Tibial artery (tissue), 4 donors: ENCODE measurements at regions not wholly inside any gene's neighbourhood (a gene's known extent, or its start where the extent isn't known, plus 50 kb on each side); places are given as distances from the start of the nearest gene placed in this dataset.

Source experiments
- DNase-seq, 2 donors: peaks; one replicate each; pipeline ENCODE4 v3.0.0-alpha.2; 2019
- H3K27ac ChIP-seq, 2 donors: fragments of 200-600 bp; sonication (generic) in 1 of 2; 1 replicate in 1 of 2; 2 replicates in 1 of 2; pipeline ENCODE4 v1.5.1; 2018 to 2019; ENCODE audit warnings: mild to moderate bottlenecking in 1 of 2
- H3K27me3 ChIP-seq, 2 donors: fragments of 200-600 bp; sonication (generic) in 1 of 2; one replicate each; pipeline versions ENCODE4 v1.5.1 to v1.6.0; 2016 to 2019
- H3K36me3 ChIP-seq, 3 donors: fragments of 200-600 bp; sonication (generic) in 2 of 3; one replicate each; pipeline ENCODE4 v1.5.1; 2016 to 2019; ENCODE audit warnings: mild to moderate bottlenecking in 2 of 3
- H3K4me1 ChIP-seq, 4 donors: fragments of 200-600 bp; sonication (generic) in 2 of 4; 1 replicate in 3 of 4; 2 replicates in 1 of 4; pipeline ENCODE4 v1.5.1; 2016 to 2019
- H3K4me3 ChIP-seq, 2 donors: fragments of 200-600 bp; sonication (generic) in 1 of 2; 1 replicate in 1 of 2; 2 replicates in 1 of 2; pipeline ENCODE4 v1.5.1; 2018 to 2019; ENCODE audit warnings: mild to moderate bottlenecking in 2 of 2
- H3K9me3 ChIP-seq, 3 donors: fragments of 200-600 bp; sonication (generic) in 1 of 3; one replicate each; pipeline ENCODE4 v1.5.1; 2016 to 2019
- CTCF ChIP-seq, 2 experiments: fragments of 200-600 bp in 1 of 2; fragments of 450-650 bp in 1 of 2; IDR thresholded peaks; one replicate each; pipeline ENCODE4 v1.5.1; 2017 to 2019; ENCODE audit warnings: antibody characterized with exemption in 2 of 2, mild to moderate bottlenecking in 1 of 2, moderate library complexity in 1 of 2
- intact Hi-C: fragments of 100-400 bp; cut with DNase I; formaldehyde crosslinking; loops from one replicate; pipeline ENCODE4 v1.15.0; 2023; ENCODE audit warnings: low total_unique reads

- no peak for TF ChIP-seq CTCF (IDR thresholded peaks at IDR 0.05)
- peak overlapping the region; percentile 8 to 26 for H3K27ac ChIP-seq
- DNase-seq: no peak
- H3K36me3 ChIP-seq: no peaks in the 10 kb centered on the region
- no peaks in the 10 kb centered on the region for H3K9me3 ChIP-seq
- intact Hi-C loops: no loop called here
- no peak overlapping the region for H3K4me3 ChIP-seq
- peaks cover 0 to 30% (median 3%) of the 10 kb centered on the region in 4 donors for H3K4me1 ChIP-seq
- H3K27me3 ChIP-seq: no peaks in the 10 kb centered on the region
These were observed 196.5 kb upstream of the PGR start for GRCh38 chr11:101326141-101326540.

GRCh38 chr11:101323997-101324396 is 194.4 kb upstream of the PGR start:
- no peak for TF ChIP-seq CTCF (IDR thresholded peaks at IDR 0.05)
- intact Hi-C loops: no loop called here
- Histone ChIP-seq H3K9me3 (no peaks in the 10 kb centered on the region), H3K4me3 (no peak overlapping the region), H3K27me3 (no peaks in the 10 kb centered on the region), H3K36me3 (no peaks in the 10 kb centered on the region), H3K27ac (no peak overlapping the region), H3K4me1 (peaks cover 0 to 30% (median 3%) of the 10 kb centered on the region in 4 donors)
- no peak for DNase-seq

- Histone ChIP-seq H3K4me1 (peaks cover 0 to 17% (median 3%) of the 10 kb centered on the region in 4 donors), H3K4me3 (no peak overlapping the region), H3K27me3 (no peaks in the 10 kb centered on the region), H3K36me3 (no peaks in the 10 kb centered on the region), H3K9me3 (no peaks in the 10 kb centered on the region), H3K27ac (no peak overlapping the region)
- intact Hi-C loops: no loop called here
- no peak for TF ChIP-seq CTCF (IDR thresholded peaks at IDR 0.05)
- no peak for DNase-seq
These were observed 191.6 kb upstream of the PGR start for GRCh38 chr11:101321222-101321621.

GRCh38 chr11:101306721-101307120 is 177.1 kb upstream of the PGR start:
- intact Hi-C loops: no loop called here
- peaks cover 0 to 28% (median 2%) of the 10 kb centered on the region in 4 donors for H3K4me1 ChIP-seq
- H3K36me3 ChIP-seq: no peaks in the 10 kb centered on the region
- no peak overlapping the region for H3K27ac ChIP-seq
- H3K27me3 ChIP-seq: no peaks in the 10 kb centered on the region
- no peak for DNase-seq
- TF ChIP-seq CTCF (IDR thresholded peaks at IDR 0.05): no peak
- no peak overlapping the region for H3K4me3 ChIP-seq
- no peaks in the 10 kb centered on the region for H3K9me3 ChIP-seq

- DNase-seq: no peak
- no peaks in the 10 kb centered on the region for H3K36me3 ChIP-seq
- TF ChIP-seq CTCF (IDR thresholded peaks at IDR 0.05): no peak
- H3K9me3 ChIP-seq: no peaks in the 10 kb centered on the region
- intact Hi-C loops: no loop called here
- no peak overlapping the region for H3K4me3 ChIP-seq
- no peak overlapping the region for H3K27ac ChIP-seq
- H3K4me1 ChIP-seq: peaks cover 0 to 28% (median 2%) of the 10 kb centered on the region in 4 donors
- H3K27me3 ChIP-seq: no peaks in the 10 kb centered on the region
These were observed 175.9 kb upstream of the PGR start for GRCh38 chr11:101305496-101305895.

- H3K4me1 ChIP-seq: no peaks in the 10 kb centered on the region
- TF ChIP-seq CTCF (IDR thresholded peaks at IDR 0.05): no peak
- DNase-seq: no peak
- H3K27me3 ChIP-seq: no peaks in the 10 kb centered on the region
- peaks cover 0 to 8% (median 0%) of the 10 kb centered on the region in 3 donors for H3K9me3 ChIP-seq
- H3K27ac ChIP-seq: no peak overlapping the region
- H3K4me3 ChIP-seq: no peak overlapping the region
- no peaks in the 10 kb centered on the region for H3K36me3 ChIP-seq
- intact Hi-C loops: no loop called here
These were observed 169.6 kb upstream of the PGR start for GRCh38 chr11:101299210-101299609.
